NCI-H2227 (cell line): ENCODE measurements at regions not wholly inside any gene's neighbourhood (a gene's known extent, or its start where the extent isn't known, plus 50 kb on each side); places are given as distances from the start of the nearest gene placed in this dataset.

Source experiments
- DNase-seq: peaks from one replicate; lab custom pipeline; 2025; ENCODE audit not compliant: unreplicated experiment; lab: John Stamatoyannopoulos, UW

GRCh38 chr2:181300600-181301291 is 156.4 kb upstream of the ITGA4 start:
- DNase-seq, result no peak

- DNase-seq, result no peak
Observed at GRCh38 chr2:181304011-181304844, 153.0 kb upstream of the ITGA4 start.

- DNase-seq, result peak; percentile 58
Observed at GRCh38 chr2:181305301-181306123, 151.7 kb upstream of the ITGA4 start.

GRCh38 chr2:181306785-181307184 is 150.4 kb upstream of the ITGA4 start:
- no peak for DNase-seq

- DNase-seq, result no peak
Observed at GRCh38 chr2:181307203-181307991, 149.8 kb upstream of the ITGA4 start.

- DNase-seq, result no peak
Observed at GRCh38 chr2:181308766-181309515, 148.2 kb upstream of the ITGA4 start.

GRCh38 chr2:181309586-181309985 is 147.6 kb upstream of the ITGA4 start:
- no peak for DNase-seq

GRCh38 chr2:181310967-181311366 is 146.2 kb upstream of the ITGA4 start:
- no peak for DNase-seq

- no peak for DNase-seq
Observed at GRCh38 chr2:181311837-181312236, 145.3 kb upstream of the ITGA4 start.

- no peak for DNase-seq
Observed at GRCh38 chr2:181312515-181312927, 144.7 kb upstream of the ITGA4 start.

- peak; percentile 24 for DNase-seq
Observed at GRCh38 chr2:181313845-181314244, 143.3 kb upstream of the ITGA4 start.

GRCh38 chr2:181314551-181314950 is 142.6 kb upstream of the ITGA4 start:
- peak; percentile 69 for DNase-seq

- DNase-seq, result no peak
Observed at GRCh38 chr2:181317511-181317910, 139.7 kb upstream of the ITGA4 start.

GRCh38 chr2:181318504-181319280 is 138.5 kb upstream of the ITGA4 start:
- DNase-seq, result no peak

- no peak for DNase-seq
Observed at GRCh38 chr2:181319286-181319685, 137.9 kb upstream of the ITGA4 start.

GRCh38 chr2:181320638-181321037 is 136.5 kb upstream of the ITGA4 start:
- no peak for DNase-seq

GRCh38 chr2:181324912-181325311 is 132.3 kb upstream of the ITGA4 start:
- no peak for DNase-seq

GRCh38 chr2:181326661-181327060 is 130.5 kb upstream of the ITGA4 start:
- no peak for DNase-seq

- no peak for DNase-seq
Observed at GRCh38 chr2:181330286-181330685, 126.9 kb upstream of the ITGA4 start.
